Sigmoid colon (tissue), 6 donors: ENCODE measurements at regions not wholly inside any gene's neighbourhood (a gene's known extent, or its start where the extent isn't known, plus 50 kb on each side); places are given as distances from the start of the nearest gene placed in this dataset.
"Not testable (repeated sequence)": the region's sequence is repeated elsewhere in the genome, so short reads cannot be mapped to it uniquely, and the experiment has no call there.

Experiments
- DNase-seq: peaks from one replicate; pipeline ENCODE4 v3.0.0-alpha.2; 2019
- H3K27ac ChIP-seq, 4 donors: fragments of 200-600 bp; sonication (generic); one replicate each; pipeline ENCODE4 v1.5.1; 2016 to 2019; ENCODE audit warnings: mild to moderate bottlenecking in 1 of 4
- H3K27me3 ChIP-seq, 3 donors: fragments of 200-600 bp; sonication (generic); one replicate each; pipeline ENCODE4 v1.5.1; 2019; ENCODE audit warnings: mild to moderate bottlenecking in 1 of 3
- H3K36me3 ChIP-seq, 4 donors: fragments of 200-600 bp; sonication (generic); one replicate each; pipeline ENCODE4 v1.5.1; 2016 to 2019
- H3K4me1 ChIP-seq, 4 donors: fragments of 200-600 bp; sonication (generic); one replicate each; pipeline ENCODE4 v1.5.1; 2017 to 2019
- H3K4me3 ChIP-seq, 4 donors: fragments of 200-600 bp; sonication (generic); one replicate each; pipeline ENCODE4 v1.5.1; 2017 to 2019; ENCODE audit warnings: mild to moderate bottlenecking in 2 of 4, moderate library complexity in 1 of 4
- H3K9me3 ChIP-seq, 4 donors: fragments of 200-600 bp in 3 of 4; sonication (generic) in 3 of 4; one replicate each; pipeline versions ENCODE4 v1.5.1 to v1.6.1; 2013 to 2019
- CTCF ChIP-seq, 4 experiments: fragments of 450-650 bp in 3 of 4; fragments of 200-600 bp in 1 of 4; IDR thresholded peaks; one replicate each; pipeline ENCODE4 v1.5.1; 2016 to 2019; ENCODE audit warnings: antibody characterized with exemption in 4 of 4, mild to moderate bottlenecking in 3 of 4, moderate library complexity in 2 of 4
- EP300 ChIP-seq, 4 donors: sonication (generic); formaldehyde crosslinking; IDR thresholded peaks; one replicate each; pipeline ENCODE4 v1.6.1; 2017; ENCODE audit warnings: antibody characterized with exemption in 4 of 4
- POLR2A ChIP-seq, 2 donors: fragments of 450-650 bp; IDR thresholded peaks; one replicate each; pipeline ENCODE4 v1.6.1; 2016; ENCODE audit warnings: antibody characterized with exemption in 2 of 2, mild to moderate bottlenecking in 2 of 2, moderate library complexity in 2 of 2
- POLR2AphosphoS5 ChIP-seq, 4 donors: sonication (generic); formaldehyde crosslinking; IDR thresholded peaks; one replicate each; pipeline ENCODE4 v1.6.1; 2017; ENCODE audit warnings: antibody characterized with exemption in 4 of 4
- WGBS, 2 donors: extraction: QIAGEN DNeasy Blood & Tissue Kit; methylation state at CpG; one replicate each; pipeline ENCODE4 v1.1.7; 2013; 5-methylcytosine and 5-hydroxymethylcytosine counted together
- intact Hi-C: fragments of 100-400 bp; cut with DNase I; formaldehyde crosslinking; loops from one replicate; pipeline ENCODE4 v1.15.1; 2023
- donor health status: healthy with polysubstance abuse.
- donor health status: healthy.

GRCh38 chr6:144969602-144970272, 684.6 kb downstream of the UTRN start:
- H3K4me3 ChIP-seq = no peak overlapping the region
- WGBS, 2 donors = 85 to 86% methylated on average over 6 of the region's 6 CpGs
- DNase-seq = no peak
- H3K36me3 ChIP-seq = no peaks in the 10 kb centered on the region
- H3K9me3 ChIP-seq = no peaks in the 10 kb centered on the region
- H3K27ac ChIP-seq = no peak overlapping the region
- no peak for TF ChIP-seq EP300 (IDR thresholded peaks at IDR 0.05)
- no peak for TF ChIP-seq CTCF (IDR thresholded peaks at IDR 0.05)
- TF ChIP-seq POLR2AphosphoS5 (IDR thresholded peaks at IDR 0.05) = no peak
- no peak for TF ChIP-seq POLR2A (IDR thresholded peaks at IDR 0.05)
- H3K4me1 ChIP-seq = no peaks in the 10 kb centered on the region
- intact Hi-C loops = no loop called here
- no peaks in the 10 kb centered on the region for H3K27me3 ChIP-seq

- DNase-seq, intact Hi-C loops, H3K9me3 ChIP-seq, H3K27ac ChIP-seq, H3K4me1 ChIP-seq, H3K36me3 ChIP-seq, H3K4me3 ChIP-seq, H3K27me3 ChIP-seq: not testable (repeated sequence)
- WGBS, 2 donors = 21 to 50% methylated on average over 8 of the region's 8 CpGs
Observed at GRCh38 chr6:144977250-144977864, 692.2 kb downstream of the UTRN start.

- no peaks in the 10 kb centered on the region for H3K27me3 ChIP-seq
- no peaks in the 10 kb centered on the region for H3K36me3 ChIP-seq
- H3K4me1 ChIP-seq = peaks cover 0 to 8% (median 3%) of the 10 kb centered on the region in 4 donors
- no peak for DNase-seq
- H3K9me3 ChIP-seq = no peaks in the 10 kb centered on the region
- no peak overlapping the region for H3K27ac ChIP-seq
- TF ChIP-seq POLR2A (IDR thresholded peaks at IDR 0.05) (no peak), POLR2AphosphoS5 (IDR thresholded peaks at IDR 0.05) (no peak), EP300 (IDR thresholded peaks at IDR 0.05) (no peak), CTCF (IDR thresholded peaks at IDR 0.05) (no peak)
- H3K4me3 ChIP-seq = no peak overlapping the region
- intact Hi-C loops = no loop called here
Observed at GRCh38 chr6:144978208-144978607, 693.1 kb downstream of the UTRN start.

- TF ChIP-seq CTCF (IDR thresholded peaks at IDR 0.05) (no peak), EP300 (IDR thresholded peaks at IDR 0.05) (no peak), POLR2AphosphoS5 (IDR thresholded peaks at IDR 0.05) (no peak), POLR2A (IDR thresholded peaks at IDR 0.05) (no peak)
- intact Hi-C loops = no loop called here
- 95% methylated on average over 2 of the region's 2 CpGs for WGBS, 2 donors
- Histone ChIP-seq H3K4me3 (no peak overlapping the region), H3K27ac (no peak overlapping the region), H3K9me3 (no peaks in the 10 kb centered on the region), H3K27me3 (no peaks in the 10 kb centered on the region), H3K36me3 (no peaks in the 10 kb centered on the region), H3K4me1 (no peaks in the 10 kb centered on the region)
- no peak for DNase-seq
Observed at GRCh38 chr6:144986271-144986670, 701.1 kb downstream of the UTRN start.

- TF ChIP-seq POLR2AphosphoS5 (IDR thresholded peaks at IDR 0.05) = no peak
- no peak for TF ChIP-seq POLR2A (IDR thresholded peaks at IDR 0.05)
- no peak for TF ChIP-seq EP300 (IDR thresholded peaks at IDR 0.05)
- no peak for TF ChIP-seq CTCF (IDR thresholded peaks at IDR 0.05)
- WGBS, 2 donors = 20 to 44% methylated on average over 5 of the region's 5 CpGs
- intact Hi-C loops = no loop called here
Observed at GRCh38 chr6:144989319-144990107, 704.4 kb downstream of the UTRN start.

More at GRCh38 chr6:144989319-144990107, 704.4 kb downstream of the UTRN start:
- no peaks in the 10 kb centered on the region for H3K27me3 ChIP-seq
- H3K4me1 ChIP-seq = no peaks in the 10 kb centered on the region
- H3K27ac ChIP-seq = no peak overlapping the region
- H3K9me3 ChIP-seq = no peaks in the 10 kb centered on the region
- H3K36me3 ChIP-seq = no peaks in the 10 kb centered on the region
- no peak for DNase-seq
- no peak overlapping the region for H3K4me3 ChIP-seq
